H1 (cell line): ENCODE measurements at regions not wholly inside any gene's neighbourhood (a gene's known extent, or its start where the extent isn't known, plus 50 kb on each side); places are given as distances from the start of the nearest gene placed in this dataset.

Experiments used
- CTCF ChIA-PET: fragments of 300-600 bp; sonication (Branson Sonifier 250); formaldehyde crosslinking; loops from one replicate; lab custom pipeline; 2021; ENCODE audit not compliant: partially characterized antibody; lab: Charles Lee
- POLR2A ChIA-PET: fragments of 300-600 bp; sonication (Branson Sonifier 250); formaldehyde crosslinking; loops from one replicate; lab custom pipeline; 2021; ENCODE audit warnings: inconsistent platforms; ENCODE audit not compliant: partially characterized antibody; lab: Charles Lee
- DNase-seq, 2 experiments: peaks; one replicate each; pipeline versions ENCODE4 v3.0.0 to v3.0.0-alpha.2; 2010 to 2022; ENCODE audit warnings: low spot score in 2 of 2, low read depth in 1 of 2, mixed read lengths in 1 of 2
- FAIRE-seq: peaks from 2 replicates; lab custom pipeline; 2011; peaks lifted over from hg19 to GRCh38; lab: Jason Lieb, UNC
- H2AFZ ChIP-seq: 2 replicates; pipeline ENCODE4 v1.8.1; 2012; ENCODE audit warnings: low read length, inconsistent platforms
- H2AK5ac ChIP-seq: 2 replicates; pipeline ENCODE4 v1.6.1; 2013; ENCODE audit warnings: low read depth, low read length
- H2BK120ac ChIP-seq: replicated peaks from 2 replicates; pipeline ENCODE3; 2013; ENCODE audit warnings: low read depth, low read length, inconsistent platforms
- H2BK12ac ChIP-seq: 2 replicates; pipeline ENCODE4 v1.6.1; 2013; ENCODE audit warnings: low read depth, low read length
- H2BK15ac ChIP-seq: 2 replicates; pipeline ENCODE4 v1.6.1; 2013; ENCODE audit warnings: low read length
- H2BK20ac ChIP-seq: 2 replicates; pipeline ENCODE4 v1.6.1; 2013; ENCODE audit warnings: low read length
- H2BK5ac ChIP-seq: 2 replicates; pipeline ENCODE4 v1.6.1; 2013; ENCODE audit warnings: low read depth, low read length
- H3K14ac ChIP-seq: 2 replicates; pipeline ENCODE4 v1.6.1; 2013; ENCODE audit warnings: inconsistent platforms; ENCODE audit not compliant: insufficient read length
- H3K18ac ChIP-seq: 2 replicates; pipeline ENCODE4 v1.6.1; 2013; ENCODE audit warnings: low read length; ENCODE audit errors: extremely low read depth
- H3K23ac ChIP-seq: 2 replicates; pipeline ENCODE4 v1.6.1; 2013; ENCODE audit warnings: inconsistent platforms; ENCODE audit not compliant: insufficient read length
- H3K23me2 ChIP-seq: 2 replicates; pipeline ENCODE4 v1.6.1; 2013; ENCODE audit warnings: low read depth, low read length
- H3K27ac ChIP-seq: 2 replicates; pipeline ENCODE4 v1.6.1; 2011; ENCODE audit warnings: low read depth, low read length, inconsistent platforms
- H3K27me3 ChIP-seq, 4 experiments: replicated peaks in 1 of 4; 1 replicate in 1 of 4; 2 replicates in 3 of 4; pipeline versions ENCODE4 v1.6.1 to v1.8.1; 2011 to 2013; ENCODE audit warnings: low read length in 3 of 4, mild to moderate bottlenecking in 3 of 4, inconsistent platforms in 2 of 4, mixed read lengths in 2 of 4, moderate library complexity in 1 of 4; ENCODE audit not compliant: control insufficient read depth in 3 of 4, insufficient read depth in 3 of 4; ENCODE audit errors: extremely low read depth in 1 of 4
- H3K36me3 ChIP-seq, 4 experiments: 2 replicates each; pipeline versions ENCODE4 v1.6.1 to v1.8.1; 2011 to 2013; ENCODE audit warnings: mild to moderate bottlenecking in 4 of 4, low read length in 3 of 4, moderate library complexity in 2 of 4, control low read depth in 1 of 4, inconsistent platforms in 1 of 4; ENCODE audit not compliant: insufficient read depth in 4 of 4, control insufficient read depth in 2 of 4
- H3K4ac ChIP-seq: replicated peaks from 2 replicates; pipeline ENCODE3; 2013; ENCODE audit warnings: low read length, low read depth, mixed read lengths, inconsistent platforms; ENCODE audit not compliant: insufficient read length
- H3K4me1 ChIP-seq, 4 experiments: replicated peaks in 1 of 4; 1 replicate in 1 of 4; 2 replicates in 3 of 4; pipeline versions ENCODE4 v1.6.1 to v1.8.1; 2011 to 2013; ENCODE audit warnings: low read length in 3 of 4, inconsistent platforms in 2 of 4, mixed read lengths in 1 of 4; ENCODE audit not compliant: insufficient read depth in 4 of 4, control insufficient read depth in 3 of 4
- H3K4me2 ChIP-seq, 2 experiments: 2 replicates each; pipeline versions ENCODE4 v1.6.1 to v1.8.1; 2011 to 2013; ENCODE audit warnings: low read depth in 2 of 2, low read length in 2 of 2, control low read depth in 1 of 2, inconsistent platforms in 1 of 2, mild to moderate bottlenecking in 1 of 2; ENCODE audit not compliant: insufficient read depth in 1 of 2
- H3K4me3 ChIP-seq, 4 experiments: fragments of 200-600, 300-600 bp in 1 of 4; sonication (generic), shearing (Covaris generic), sonication (Bioruptor Twin) in 1 of 4; 2 replicates each; pipeline versions ENCODE4 v1.5.1 to v1.8.1; 2011 to 2016; ENCODE audit warnings: low read length in 4 of 4, low read depth in 3 of 4, control low read depth in 2 of 4, inconsistent platforms in 2 of 4, mild to moderate bottlenecking in 2 of 4, mixed read lengths in 1 of 4, moderate library complexity in 1 of 4; ENCODE audit not compliant: insufficient read depth in 2 of 4; ENCODE audit errors: extremely low read depth in 1 of 4
- H3K56ac ChIP-seq: replicated peaks from 2 replicates; pipeline ENCODE3; 2013; ENCODE audit warnings: low read depth, mild to moderate bottlenecking, mixed read lengths, low read length, inconsistent platforms; ENCODE audit not compliant: insufficient read length
- H3K79me1 ChIP-seq: 2 replicates; pipeline ENCODE4 v1.6.1; 2013; ENCODE audit warnings: low read depth, low read length, control low read depth
- H3K79me2 ChIP-seq, 2 experiments: 2 replicates each; pipeline versions ENCODE4 v1.6.1 to v1.8.1; 2012 to 2013; ENCODE audit warnings: low read length in 2 of 2, mild to moderate bottlenecking in 2 of 2, inconsistent platforms in 1 of 2; ENCODE audit not compliant: insufficient read depth in 2 of 2, control insufficient read depth in 1 of 2
- H3K9ac ChIP-seq, 4 experiments: replicated peaks in 1 of 4; 1 replicate in 1 of 4; 2 replicates in 3 of 4; pipeline versions ENCODE4 v1.6.1 to v1.8.1; 2011 to 2013; ENCODE audit warnings: low read depth in 3 of 4, low read length in 3 of 4, control low read depth in 2 of 4, mild to moderate bottlenecking in 2 of 4, moderate library complexity in 2 of 4, inconsistent platforms in 1 of 4; ENCODE audit errors: extremely low read depth in 1 of 4
- H3K9me3 ChIP-seq, 2 experiments: 2 replicates each; pipeline versions ENCODE4 v1.6.1 to v1.8.1; 2012 to 2013; ENCODE audit warnings: mild to moderate bottlenecking in 2 of 2, moderate library complexity in 2 of 2, control low read depth in 1 of 2, inconsistent platforms in 1 of 2, low read depth in 1 of 2, low read length in 1 of 2, mixed read lengths in 1 of 2; ENCODE audit not compliant: insufficient read depth in 2 of 2
- H4K20me1 ChIP-seq, 2 experiments: replicated peaks in 1 of 2; 2 replicates each; pipeline versions ENCODE3 to v1.8.1; 2011 to 2013; ENCODE audit warnings: inconsistent platforms in 2 of 2, low read length in 2 of 2, mild to moderate bottlenecking in 1 of 2; ENCODE audit not compliant: insufficient read depth in 2 of 2, control insufficient read depth in 1 of 2
- H4K5ac ChIP-seq: 2 replicates; pipeline ENCODE4 v1.6.1; 2013; ENCODE audit warnings: low read length, low read depth, mixed read lengths, inconsistent platforms; ENCODE audit not compliant: insufficient read length
- H4K8ac ChIP-seq: 2 replicates; pipeline ENCODE4 v1.8.0; 2013; ENCODE audit warnings: mild to moderate bottlenecking, moderate library complexity, low read length, inconsistent platforms; ENCODE audit not compliant: insufficient read depth; ENCODE audit errors: extremely low read depth
- H4K91ac ChIP-seq: replicated peaks from 2 replicates; pipeline ENCODE3; 2013; ENCODE audit warnings: low read length, mixed read lengths, inconsistent platforms; ENCODE audit not compliant: insufficient read length
- HDAC2 ChIP-seq, 2 experiments: fragments of 300-600 bp in 1 of 2; sonication (generic) in 1 of 2; IDR thresholded peaks; 2 replicates each; pipeline ENCODE4 v1.6.1; 2011 to 2012; ENCODE audit warnings: low read depth in 2 of 2, low read length in 2 of 2, mild to moderate bottlenecking in 2 of 2, moderate library complexity in 2 of 2, borderline replicate concordance in 1 of 2, inconsistent platforms in 1 of 2
- SP4 ChIP-seq: IDR thresholded peaks from 2 replicates; pipeline ENCODE4 v1.6.1; 2012; ENCODE audit warnings: low read length, inconsistent platforms
- WGBS, 2 experiments: shearing (Covaris generic) in 1 of 2; methylation state at CpG; one replicate each; pipeline versions ENCODE4 v1.1.6 to v1.1.7; 2013 to 2015; ENCODE audit warnings: low lambda C conversion rate in 2 of 2, mixed read lengths in 2 of 2, inconsistent platforms in 1 of 2, low coverage in 1 of 2, missing lambda C conversion rate in 1 of 2; ENCODE audit not compliant: insufficient replicate concordance in 2 of 2, insufficient coverage in 1 of 2, insufficient read length in 1 of 2; ENCODE audit errors: extremely low coverage in 1 of 2, missing lambda C conversion rate in 1 of 2; 5-methylcytosine and 5-hydroxymethylcytosine counted together

GRCh38 chr2:8480915-8481314 lies 200.9 kb upstream of the ID2 start:
- POLR2A ChIA-PET: no interaction called here

More at GRCh38 chr2:8480915-8481314, 200.9 kb upstream of the ID2 start:
- Histone ChIP-seq H2BK120ac (no peak overlapping the region), H3K18ac (no peak overlapping the region), H3K4me3 (no peak overlapping the region), H2BK5ac (no peak overlapping the region), H3K36me3 (no peaks in the 10 kb centered on the region), H2AK5ac (no peak overlapping the region), H4K91ac (no peak overlapping the region), H3K79me1 (no peaks in the 10 kb centered on the region), H4K8ac (no peak overlapping the region), H4K5ac (no peak overlapping the region), H3K79me2 (no peaks in the 10 kb centered on the region), H2AFZ (no peak overlapping the region), H3K27me3 (no peaks in the 10 kb centered on the region), H2BK12ac (no peak overlapping the region), H3K4me1 (no peaks in the 10 kb centered on the region), H3K23me2 (no peaks in the 10 kb centered on the region; the same call in 1 of the 2 replicates), H3K9me3 (no peaks in the 10 kb centered on the region), H3K56ac (no peak overlapping the region), H3K23ac (no peak overlapping the region), H2BK20ac (no peak overlapping the region), H3K4me2 (no peak overlapping the region), H4K20me1 (no peaks in the 10 kb centered on the region), H3K27ac (no peak overlapping the region), H3K14ac (no peak overlapping the region), H2BK15ac (no peak overlapping the region), H3K4ac (no peak overlapping the region), H3K9ac (no peak overlapping the region)
- 78% methylated on average over 5 of the region's 5 CpGs; no CpG with 5 or more reads in 1 of the 2 experiments for WGBS, 2 experiments
- CTCF ChIA-PET: interaction anchor here (1.7 kb wide), 1 partner anchor 30 kb away, joined by 4 read pairs; no protein-coding TSS in a partner anchor
- TF ChIP-seq SP4 (no peak), HDAC2 (IDR thresholded peaks at IDR 0.05; ENCODE audit: borderline replicate concordance in 1 of 2, low read depth in 2 of 2, low read length in 2 of 2) (no peak)
- DNase-seq: no peak
- FAIRE-seq: no peak
